A549 (cell line): ENCODE measurements at regions not wholly inside any gene's neighbourhood (a gene's known extent, or its start where the extent isn't known, plus 50 kb on each side); places are given as distances from the start of the nearest gene placed in this dataset.

Source experiments
- ATAC-seq, 2 experiments: fragments of 200-7000 bp in 1 of 2; fragments of >200 bp in 1 of 2; cut with Nextera tagmentation in 1 of 2; cut with Tn5 transposase in 1 of 2; 3 replicates each; pipeline versions ENCODE4 v1.8.0 to v1.9.1; 2018 to 2020; ENCODE audit warnings: mild to moderate bottlenecking in 1 of 2, moderate library complexity in 1 of 2
- CTCF ChIA-PET: fragments of 300-600 bp; sonication (Branson Sonifier 250); formaldehyde crosslinking; extraction: SDS; loops from one replicate; lab custom pipeline; 2021; ENCODE audit warnings: antibody characterized with exemption, inconsistent platforms; lab: Yijun Ruan, JAX
- POLR2A ChIA-PET: fragments of 350-600 bp; formaldehyde crosslinking; extraction: SDS; loops from one replicate; lab custom pipeline; 2021; ENCODE audit warnings: antibody characterized with exemption, inconsistent platforms; lab: Yijun Ruan, JAX
- DNase-seq, 2 experiments: peaks; one replicate each; pipeline versions ENCODE4 v3.0.0 to v3.0.0-alpha.2; 2011 to 2016; ENCODE audit warnings: low read depth in 1 of 2, low spot score in 1 of 2
- FAIRE-seq: peaks from 2 replicates; lab custom pipeline; 2011; peaks lifted over from hg19 to GRCh38; lab: Jason Lieb, UNC
- H3K27ac ChIP-seq, 2 experiments: fragments of >200 bp; sonication (Bioruptor Twin); formaldehyde crosslinking; 3 replicates each; pipeline ENCODE4 v1.5.1; 2016 to 2017
- H3K4me1 ChIP-seq: fragments of >200 bp; sonication (Bioruptor Twin); formaldehyde crosslinking; 3 replicates; pipeline ENCODE4 v1.6.1; 2016
- H3K4me2 ChIP-seq: fragments of >200 bp; sonication (Bioruptor Twin); formaldehyde crosslinking; 3 replicates; pipeline ENCODE4 v1.6.1; 2016
- H3K4me3 ChIP-seq: fragments of >200 bp; sonication (Bioruptor Twin); formaldehyde crosslinking; 3 replicates; pipeline ENCODE4 v1.5.1; 2016
- H3K9me3 ChIP-seq: fragments of >200 bp; sonication (Bioruptor Twin); formaldehyde crosslinking; 3 replicates; pipeline ENCODE4 v1.6.1; 2016
- BHLHE40 ChIP-seq: IDR thresholded peaks from 2 replicates; pipeline ENCODE4 v1.6.1; 2012; ENCODE audit warnings: low read depth, low read length, inconsistent platforms
- CBX2 ChIP-seq: fragments of 200-600 bp; sonication (generic); IDR thresholded peaks from 2 replicates; pipeline ENCODE4 v1.6.1; 2016; ENCODE audit warnings: low read depth, mild to moderate bottlenecking, borderline replicate concordance
- CHD2 ChIP-seq: fragments of 150-350 bp; IDR thresholded peaks from 2 replicates; pipeline ENCODE4 v1.6.1; 2014; ENCODE audit warnings: low read length; ENCODE audit not compliant: partially characterized antibody
- EHF ChIP-seq: fragments of 250-450 bp; sonication (Bioruptor Pico); IDR thresholded peaks from 2 replicates; pipeline ENCODE4 v1.5.0; 2020; ENCODE audit warnings: mild to moderate bottlenecking
- EHMT2 ChIP-seq: fragments of 200-600 bp; sonication (generic); IDR thresholded peaks from 2 replicates; pipeline ENCODE4 v1.6.1; 2016; ENCODE audit warnings: antibody characterized with exemption, low read depth, mild to moderate bottlenecking, moderate library complexity
- EP300 ChIP-seq, 2 experiments: fragments of >200 bp; sonication (Bioruptor Twin); formaldehyde crosslinking; IDR thresholded peaks; 2 replicates in 1 of 2; 3 replicates in 1 of 2; pipeline ENCODE4 v1.6.1; 2016 to 2017
- ESRRA ChIP-seq: fragments of 150-350 bp; IDR thresholded peaks from 2 replicates; pipeline ENCODE4 v1.6.1; 2014; ENCODE audit warnings: mild to moderate bottlenecking, low read length, borderline replicate concordance
- FOSB ChIP-seq: fragments of 250-450 bp; sonication (Bioruptor Pico); IDR thresholded peaks from 2 replicates; pipeline ENCODE4 v1.5.0; 2020; ENCODE audit warnings: mild to moderate bottlenecking, moderate library complexity
- HDAC2 ChIP-seq: fragments of 200-600 bp; sonication (generic); IDR thresholded peaks from 2 replicates; pipeline ENCODE4 v1.6.1; 2016
- HOXA7 ChIP-seq: fragments of 250-450 bp; sonication (Bioruptor Pico); IDR thresholded peaks from 2 replicates; pipeline ENCODE4 v1.5.0; 2020; ENCODE audit warnings: mild to moderate bottlenecking, moderate library complexity
- HOXB5 ChIP-seq: fragments of 250-450 bp; sonication (Bioruptor Pico); IDR thresholded peaks from 2 replicates; pipeline ENCODE4 v1.5.0; 2020; ENCODE audit warnings: mild to moderate bottlenecking, moderate library complexity
- JUN ChIP-seq, 2 experiments: fragments of >200 bp; sonication (Bioruptor Twin); formaldehyde crosslinking; IDR thresholded peaks; 2 replicates in 1 of 2; 3 replicates in 1 of 2; pipeline ENCODE4 v1.6.1; 2016 to 2017
- MAFK ChIP-seq: fragments of 450-650 bp; IDR thresholded peaks from 2 replicates; pipeline ENCODE4 v1.6.1; 2014; ENCODE audit not compliant: partially characterized antibody
- MAZ ChIP-seq: fragments of 150-350 bp; IDR thresholded peaks from 2 replicates; pipeline ENCODE4 v1.6.1; 2014; ENCODE audit warnings: antibody characterized with exemption, low read depth, low read length, borderline replicate concordance
- NPAS2 ChIP-seq: fragments of 250-450 bp; sonication (Bioruptor Pico); IDR thresholded peaks from 2 replicates; pipeline ENCODE4 v1.8.0; 2022; ENCODE audit warnings: mild to moderate bottlenecking, moderate library complexity, borderline replicate concordance
- NR3C1 ChIP-seq: fragments of >200 bp; sonication (Bioruptor Twin); formaldehyde crosslinking; IDR thresholded peaks from 3 replicates; pipeline ENCODE4 v1.6.1; 2017
- PHF8 ChIP-seq: fragments of 200-600 bp; sonication (generic); IDR thresholded peaks from 2 replicates; pipeline ENCODE4 v1.6.1; 2016; ENCODE audit warnings: low read depth, mild to moderate bottlenecking, antibody characterized with exemption, moderate library complexity, borderline replicate concordance
- RAD21 ChIP-seq, 2 experiments: fragments of >200 bp in 1 of 2; sonication (Bioruptor Twin) in 1 of 2; formaldehyde crosslinking in 1 of 2; IDR thresholded peaks in 1 of 2; conservative IDR thresholded peaks in 1 of 2; 2 replicates in 1 of 2; 3 replicates in 1 of 2; pipeline ENCODE4 v1.6.1; 2012 to 2018; ENCODE audit warnings: inconsistent platforms in 1 of 2
- RARB ChIP-seq: fragments of 250-450 bp; sonication (Bioruptor Pico); IDR thresholded peaks from 2 replicates; pipeline ENCODE4 v1.8.0; 2021; ENCODE audit warnings: mild to moderate bottlenecking, moderate library complexity
- RCOR1 ChIP-seq: fragments of 150-350 bp; IDR thresholded peaks from 2 replicates; pipeline ENCODE4 v1.6.1; 2014; ENCODE audit warnings: antibody characterized with exemption, low read length, low read depth
- SMC3 ChIP-seq: fragments of >200 bp; sonication (Bioruptor Twin); formaldehyde crosslinking; IDR thresholded peaks from 3 replicates; pipeline ENCODE4 v1.6.1; 2018; ENCODE audit warnings: inconsistent platforms
- SREBF2 ChIP-seq: fragments of 450-650 bp; IDR thresholded peaks from 2 replicates; pipeline ENCODE4 v1.6.1; 2014; ENCODE audit warnings: mild to moderate bottlenecking, moderate library complexity
- TFCP2L1 ChIP-seq: fragments of 250-450 bp; sonication (Bioruptor Pico); IDR thresholded peaks from 2 replicates; pipeline ENCODE4 v1.5.0; 2021; ENCODE audit warnings: mild to moderate bottlenecking
- TP53 ChIP-seq: fragments of 250-450 bp; sonication (Bioruptor Pico); IDR thresholded peaks from 2 replicates; pipeline ENCODE4 v1.5.0; 2021; ENCODE audit warnings: mild to moderate bottlenecking, moderate library complexity
- WGBS: methylation state at CpG from one replicate; pipeline ENCODE4 v1.1.6; 2017; ENCODE audit errors: missing lambda C conversion rate; 5-methylcytosine and 5-hydroxymethylcytosine counted together
- TF ChIP-seq, protein P1 (sequence below): IDR thresholded peaks from 2 replicates; pipeline ENCODE4 v1.6.1; 2012
- TF ChIP-seq, protein P2 (sequence below): fragments of >200 bp; sonication (Bioruptor Twin); formaldehyde crosslinking; IDR thresholded peaks from 3 replicates; pipeline ENCODE4 v1.6.1; 2016
- TF ChIP-seq, protein P3 (sequence below): fragments of 250-450 bp; sonication (Bioruptor Pico); IDR thresholded peaks from 2 replicates; pipeline ENCODE4 v1.5.0; 2020; ENCODE audit warnings: low read depth, mild to moderate bottlenecking, moderate library complexity
- TF ChIP-seq, protein P4 (sequence below): fragments of 150-350 bp; IDR thresholded peaks from 2 replicates; pipeline ENCODE4 v1.6.1; 2014; ENCODE audit warnings: low read depth, mild to moderate bottlenecking, low read length
- TF ChIP-seq, protein P5 (sequence below): fragments of >200 bp; sonication (Bioruptor Twin); formaldehyde crosslinking; IDR thresholded peaks from 3 replicates; pipeline ENCODE4 v1.5.1; 2016

DNA sequence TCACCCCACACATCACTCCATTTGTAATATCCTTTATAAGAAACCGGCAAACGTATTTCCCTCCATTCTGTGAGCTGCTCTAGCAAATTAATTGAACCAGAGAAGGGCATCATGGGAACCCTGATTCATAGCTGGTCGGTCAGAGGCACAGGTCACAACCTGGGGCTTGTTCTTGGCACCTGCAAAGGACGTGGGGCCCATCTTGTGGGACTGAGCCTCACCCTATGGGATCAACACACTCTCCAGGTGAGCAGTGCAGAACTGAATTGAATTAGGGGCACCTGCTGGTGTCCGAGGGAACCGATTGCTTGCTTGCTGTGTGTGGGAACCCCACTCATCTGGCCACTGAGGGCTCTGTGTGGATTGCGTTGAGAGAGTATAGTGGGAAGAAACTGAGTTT is 145.3 kb downstream of the CTTN start:
- DNase-seq (no peak), FAIRE-seq (no peak), ATAC-seq (no peak)
- no peak overlapping the region for H3K27ac ChIP-seq
- H3K4me2 ChIP-seq, result no peak overlapping the region
- H3K4me1 ChIP-seq, result no peaks in the 10 kb centered on the region; the same call in 2 of the 3 replicates
- TF ChIP-seq EHMT2 (no peak), EP300 (IDR thresholded peaks at IDR 0.05) (no peak), ESRRA (no peak), EHF (no peak), RCOR1 (no peak), MAZ (no peak), BHLHE40 (no peak), HOXB5 (no peak), FOSB (no peak), HDAC2 (no peak), HOXA7 (CRISPR knock-in tag) (no peak), RARB (CRISPR knock-in tag) (no peak), MAFK (no peak), SREBF2 (no peak), NR3C1 (no peak), RAD21 (conservative IDR thresholded peaks at IDR 0.05 in 1 of 2, IDR thresholded peaks at IDR 0.05 in 1 of 2) (no peak), JUN (IDR thresholded peaks at IDR 0.05) (no peak)
- TF ChIP-seq, protein P1, sequence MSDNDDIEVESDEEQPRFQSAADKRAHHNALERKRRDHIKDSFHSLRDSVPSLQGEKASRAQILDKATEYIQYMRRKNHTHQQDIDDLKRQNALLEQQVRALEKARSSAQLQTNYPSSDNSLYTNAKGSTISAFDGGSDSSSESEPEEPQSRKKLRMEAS, result no peak
- CTCF ChIA-PET, result no interaction called here
- WGBS, result 81% methylated on average over 7 of the region's 7 CpGs
- no peaks in the 10 kb centered on the region for H3K9me3 ChIP-seq
- no peak overlapping the region for H3K4me3 ChIP-seq
- POLR2A ChIA-PET, result no interaction called here

DNA sequence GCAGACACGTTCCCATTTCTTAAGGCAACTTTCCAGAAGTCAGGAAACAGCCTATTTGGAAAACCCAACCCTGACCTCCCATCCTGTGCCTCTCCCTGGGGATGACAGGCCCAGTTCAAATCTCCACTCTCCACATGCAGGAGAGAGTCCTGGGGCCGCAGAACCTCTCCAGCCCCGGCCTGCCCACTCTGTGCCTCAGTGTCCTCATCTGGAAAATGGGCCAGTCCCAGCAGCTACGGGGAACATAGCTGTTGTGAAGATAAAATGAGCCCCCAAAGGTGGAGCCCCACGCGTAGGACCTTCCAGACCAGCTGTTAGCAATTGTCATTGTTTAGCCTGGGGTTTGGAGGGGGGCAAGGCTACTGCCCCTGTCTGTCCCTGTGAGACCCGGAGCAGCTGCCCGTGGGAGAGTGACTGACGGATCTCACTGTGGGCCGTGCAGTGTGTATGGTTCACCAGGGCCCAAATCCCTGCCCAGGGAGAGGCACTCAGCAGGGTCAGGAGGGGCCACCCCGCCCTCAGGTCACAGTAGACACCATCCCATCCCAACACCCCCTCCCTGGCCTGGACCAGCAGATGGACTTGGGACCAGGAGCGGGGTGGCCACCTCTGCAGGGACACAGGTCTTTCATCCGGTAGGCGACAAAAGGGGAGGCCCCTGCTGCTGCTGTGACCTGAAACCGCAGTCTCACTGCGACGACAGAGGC is 145.9 kb downstream of the CTTN start:
- Histone ChIP-seq H3K9me3 (no peaks in the 10 kb centered on the region), H3K4me1 (no peaks in the 10 kb centered on the region; the same call in 2 of the 3 replicates), H3K4me2 (no peak overlapping the region), H3K27ac (no peak overlapping the region), H3K4me3 (no peak overlapping the region)
- ChIA-PET CTCF (interaction anchor here (1.0 kb wide), 1 partner anchor 12 kb away, joined by 3 read pairs; no protein-coding TSS in a partner anchor), POLR2A (no interaction called here)
- ATAC-seq (no peak), FAIRE-seq (no peak), DNase-seq (no peak)
- WGBS, result 84% methylated on average over 17 of the region's 17 CpGs
- TF ChIP-seq RAD21 (conservative IDR thresholded peaks at IDR 0.05 in 1 of 2, IDR thresholded peaks at IDR 0.05 in 1 of 2) (no peak), JUN (IDR thresholded peaks at IDR 0.05) (no peak), HDAC2 (no peak), CHD2 (no peak), PHF8 (no peak), HOXB5 (no peak), FOSB (no peak), SMC3 (no peak), RCOR1 (no peak), EHF (no peak), NPAS2 (CRISPR knock-in tag) (no peak), CBX2 (no peak), TP53 (CRISPR knock-in tag) (no peak), TFCP2L1 (CRISPR knock-in tag) (no peak)
- TF ChIP-seq, protein P2, sequence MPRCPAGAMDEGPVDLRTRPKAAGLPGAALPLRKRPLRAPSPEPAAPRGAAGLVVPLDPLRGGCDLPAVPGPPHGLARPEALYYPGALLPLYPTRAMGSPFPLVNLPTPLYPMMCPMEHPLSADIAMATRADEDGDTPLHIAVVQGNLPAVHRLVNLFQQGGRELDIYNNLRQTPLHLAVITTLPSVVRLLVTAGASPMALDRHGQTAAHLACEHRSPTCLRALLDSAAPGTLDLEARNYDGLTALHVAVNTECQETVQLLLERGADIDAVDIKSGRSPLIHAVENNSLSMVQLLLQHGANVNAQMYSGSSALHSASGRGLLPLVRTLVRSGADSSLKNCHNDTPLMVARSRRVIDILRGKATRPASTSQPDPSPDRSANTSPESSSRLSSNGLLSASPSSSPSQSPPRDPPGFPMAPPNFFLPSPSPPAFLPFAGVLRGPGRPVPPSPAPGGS, result no peak
- TF ChIP-seq, protein P3, sequence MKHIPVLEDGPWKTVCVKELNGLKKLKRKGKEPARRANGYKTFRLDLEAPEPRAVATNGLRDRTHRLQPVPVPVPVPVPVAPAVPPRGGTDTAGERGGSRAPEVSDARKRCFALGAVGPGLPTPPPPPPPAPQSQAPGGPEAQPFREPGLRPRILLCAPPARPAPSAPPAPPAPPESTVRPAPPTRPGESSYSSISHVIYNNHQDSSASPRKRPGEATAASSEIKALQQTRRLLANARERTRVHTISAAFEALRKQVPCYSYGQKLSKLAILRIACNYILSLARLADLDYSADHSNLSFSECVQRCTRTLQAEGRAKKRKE (CRISPR knock-in tag), result no peak
- TF ChIP-seq, protein P4, sequence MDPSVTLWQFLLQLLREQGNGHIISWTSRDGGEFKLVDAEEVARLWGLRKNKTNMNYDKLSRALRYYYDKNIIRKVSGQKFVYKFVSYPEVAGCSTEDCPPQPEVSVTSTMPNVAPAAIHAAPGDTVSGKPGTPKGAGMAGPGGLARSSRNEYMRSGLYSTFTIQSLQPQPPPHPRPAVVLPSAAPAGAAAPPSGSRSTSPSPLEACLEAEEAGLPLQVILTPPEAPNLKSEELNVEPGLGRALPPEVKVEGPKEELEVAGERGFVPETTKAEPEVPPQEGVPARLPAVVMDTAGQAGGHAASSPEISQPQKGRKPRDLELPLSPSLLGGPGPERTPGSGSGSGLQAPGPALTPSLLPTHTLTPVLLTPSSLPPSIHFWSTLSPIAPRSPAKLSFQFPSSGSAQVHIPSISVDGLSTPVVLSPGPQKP, result no peak
- TF ChIP-seq, protein P5, sequence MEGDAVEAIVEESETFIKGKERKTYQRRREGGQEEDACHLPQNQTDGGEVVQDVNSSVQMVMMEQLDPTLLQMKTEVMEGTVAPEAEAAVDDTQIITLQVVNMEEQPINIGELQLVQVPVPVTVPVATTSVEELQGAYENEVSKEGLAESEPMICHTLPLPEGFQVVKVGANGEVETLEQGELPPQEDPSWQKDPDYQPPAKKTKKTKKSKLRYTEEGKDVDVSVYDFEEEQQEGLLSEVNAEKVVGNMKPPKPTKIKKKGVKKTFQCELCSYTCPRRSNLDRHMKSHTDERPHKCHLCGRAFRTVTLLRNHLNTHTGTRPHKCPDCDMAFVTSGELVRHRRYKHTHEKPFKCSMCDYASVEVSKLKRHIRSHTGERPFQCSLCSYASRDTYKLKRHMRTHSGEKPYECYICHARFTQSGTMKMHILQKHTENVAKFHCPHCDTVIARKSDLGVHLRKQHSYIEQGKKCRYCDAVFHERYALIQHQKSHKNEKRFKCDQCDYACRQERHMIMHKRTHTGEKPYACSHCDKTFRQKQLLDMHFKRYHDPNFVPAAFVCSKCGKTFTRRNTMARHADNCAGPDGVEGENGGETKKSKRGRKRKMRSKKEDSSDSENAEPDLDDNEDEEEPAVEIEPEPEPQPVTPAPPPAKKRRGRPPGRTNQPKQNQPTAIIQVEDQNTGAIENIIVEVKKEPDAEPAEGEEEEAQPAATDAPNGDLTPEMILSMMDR, result no peak
